NT2/D1 (cell line): ENCODE measurements at regions not wholly inside any gene's neighbourhood (a gene's known extent, or its start where the extent isn't known, plus 50 kb on each side); places are given as distances from the start of the nearest gene placed in this dataset.

Experiments used
- SUZ12 ChIP-seq: IDR thresholded peaks from 2 replicates; pipeline ENCODE4 v1.6.1; 2011; ENCODE audit not compliant: insufficient read length, insufficient read depth; ENCODE audit errors: extremely low read depth
- YY1 ChIP-seq: IDR thresholded peaks from 2 replicates; pipeline ENCODE4 v1.6.1; 2011; ENCODE audit not compliant: insufficient read length, insufficient read depth
- ZNF274 ChIP-seq: IDR thresholded peaks from 2 replicates; pipeline ENCODE4 v1.6.1; 2011; ENCODE audit warnings: mild to moderate bottlenecking, low read depth, low read length

- TF ChIP-seq YY1 (no peak), SUZ12 (no peak), ZNF274 (no peak)
These were observed 161.6 kb upstream of the PCBD1 start for GRCh38 chr10:71049994-71050393.
